K562 (cell line): ENCODE measurements at regions not wholly inside any gene's neighbourhood (a gene's known extent, or its start where the extent isn't known, plus 50 kb on each side); places are given as distances from the start of the nearest gene placed in this dataset.

Experiments used
- ETV6 ChIP-seq, 3 experiments: fragments of 150-350 bp in 1 of 3; sonication (generic) in 1 of 3; formaldehyde crosslinking in 1 of 3; IDR thresholded peaks; 2 replicates each; pipeline versions ENCODE4 v1.6.1 to v1.8.0; 2014 to 2022; ENCODE audit warnings: borderline replicate concordance in 2 of 3, low read depth in 2 of 3, antibody characterized with exemption in 1 of 3, low read length in 1 of 3, mild to moderate bottlenecking in 1 of 3, missing genetic modification reagents in 1 of 3
- HDAC6 ChIP-seq: IDR thresholded peaks from 2 replicates; pipeline ENCODE4 v1.6.1; 2012; ENCODE audit warnings: low read depth, mild to moderate bottlenecking, control low read depth, inconsistent platforms, low read length, moderate library complexity
- HIVEP1 ChIP-seq: fragments of 250-450 bp; sonication (Bioruptor Pico); IDR thresholded peaks from 2 replicates; pipeline ENCODE4 v1.4.0; 2020; ENCODE audit warnings: mild to moderate bottlenecking
- JUN ChIP-seq, 2 experiments: sonication (generic) in 1 of 2; formaldehyde crosslinking in 1 of 2; IDR thresholded peaks; 2 replicates each; pipeline versions ENCODE4 v1.6.1 to v1.8.0; 2012 to 2022; ENCODE audit warnings: borderline replicate concordance in 2 of 2, mild to moderate bottlenecking in 2 of 2, improper control_type of control experiment in 1 of 2, low read depth in 1 of 2, low read length in 1 of 2, missing genetic modification reagents in 1 of 2
- MXI1 ChIP-seq: IDR thresholded peaks from 2 replicates; pipeline ENCODE4 v1.6.1; 2011; ENCODE audit warnings: low read depth, mild to moderate bottlenecking, improper control_type of control experiment, low read length
- NFIC ChIP-seq: fragments of 450-650 bp; IDR thresholded peaks from 2 replicates; pipeline ENCODE4 v1.6.1; 2017; ENCODE audit warnings: mild to moderate bottlenecking, inconsistent platforms
- SIN3A ChIP-seq, 2 experiments: fragments of 150-350 bp in 1 of 2; IDR thresholded peaks; 2 replicates each; pipeline ENCODE4 v1.6.1; 2011 to 2016; ENCODE audit warnings: borderline replicate concordance in 2 of 2, low read depth in 2 of 2, low read length in 2 of 2, mild to moderate bottlenecking in 2 of 2, moderate library complexity in 2 of 2; ENCODE audit not compliant: control insufficient read depth in 1 of 2
- YBX1 ChIP-seq: fragments of 450-650 bp; IDR thresholded peaks from 2 replicates; pipeline ENCODE4 v1.7.1; 2016; ENCODE audit warnings: mild to moderate bottlenecking
- ZC3H4 ChIP-seq: sonication (generic); formaldehyde crosslinking; IDR thresholded peaks from 2 replicates; pipeline ENCODE4 v1.9.0; 2021; ENCODE audit warnings: missing genetic modification reagents, borderline replicate concordance
- ZNF324 ChIP-seq: fragments of 250-450 bp; sonication (Bioruptor Pico); IDR thresholded peaks from 2 replicates; pipeline ENCODE4 v1.4.0; 2020; ENCODE audit warnings: mild to moderate bottlenecking
- TF ChIP-seq, protein P1 (sequence below), 3 experiments: IDR thresholded peaks in 2 of 3; conservative IDR thresholded peaks in 1 of 3; 2 replicates each; pipeline ENCODE4 v1.5.1; 2011 to 2012; ENCODE audit warnings: low read length in 3 of 3, mild to moderate bottlenecking in 3 of 3, control low read depth in 2 of 3, improper control_type of control experiment in 1 of 3, inconsistent platforms in 1 of 3, low read depth in 1 of 3, mixed read lengths in 1 of 3, moderate library complexity in 1 of 3; ENCODE audit not compliant: insufficient read depth in 2 of 3
- TF ChIP-seq, protein P2 (sequence below): fragments of 450-650 bp; IDR thresholded peaks from 2 replicates; pipeline ENCODE4 v1.6.1; 2018; ENCODE audit warnings: mild to moderate bottlenecking, low read depth; ENCODE audit not compliant: partially characterized antibody
- TF ChIP-seq, protein P3 (sequence below): sonication (generic); formaldehyde crosslinking; IDR thresholded peaks from 2 replicates; pipeline ENCODE4 v1.8.1; 2023; ENCODE audit warnings: mild to moderate bottlenecking, missing genetic modification reagents

- TF ChIP-seq, protein P1, sequence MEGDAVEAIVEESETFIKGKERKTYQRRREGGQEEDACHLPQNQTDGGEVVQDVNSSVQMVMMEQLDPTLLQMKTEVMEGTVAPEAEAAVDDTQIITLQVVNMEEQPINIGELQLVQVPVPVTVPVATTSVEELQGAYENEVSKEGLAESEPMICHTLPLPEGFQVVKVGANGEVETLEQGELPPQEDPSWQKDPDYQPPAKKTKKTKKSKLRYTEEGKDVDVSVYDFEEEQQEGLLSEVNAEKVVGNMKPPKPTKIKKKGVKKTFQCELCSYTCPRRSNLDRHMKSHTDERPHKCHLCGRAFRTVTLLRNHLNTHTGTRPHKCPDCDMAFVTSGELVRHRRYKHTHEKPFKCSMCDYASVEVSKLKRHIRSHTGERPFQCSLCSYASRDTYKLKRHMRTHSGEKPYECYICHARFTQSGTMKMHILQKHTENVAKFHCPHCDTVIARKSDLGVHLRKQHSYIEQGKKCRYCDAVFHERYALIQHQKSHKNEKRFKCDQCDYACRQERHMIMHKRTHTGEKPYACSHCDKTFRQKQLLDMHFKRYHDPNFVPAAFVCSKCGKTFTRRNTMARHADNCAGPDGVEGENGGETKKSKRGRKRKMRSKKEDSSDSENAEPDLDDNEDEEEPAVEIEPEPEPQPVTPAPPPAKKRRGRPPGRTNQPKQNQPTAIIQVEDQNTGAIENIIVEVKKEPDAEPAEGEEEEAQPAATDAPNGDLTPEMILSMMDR (IDR thresholded peaks at IDR 0.05 in 2 of 3, conservative IDR thresholded peaks at IDR 0.05 in 1 of 3; ENCODE audit: insufficient read depth in 2 of 3, low read depth in 1 of 3, low read length in 3 of 3): no peak
- TF ChIP-seq ETV6 (IDR thresholded peaks at IDR 0.05; ENCODE audit: borderline replicate concordance in 1 of 2, low read depth in 2 of 2, low read length in 1 of 2) (no peak), ETV6 (CRISPR knock-in tag; IDR thresholded peaks at IDR 0.05; ENCODE audit: borderline replicate concordance) (no peak), HDAC6 (no peak), JUN (IDR thresholded peaks at IDR 0.05; ENCODE audit: borderline replicate concordance, low read depth, low read length) (no peak), JUN (CRISPR knock-in tag; IDR thresholded peaks at IDR 0.05; ENCODE audit: borderline replicate concordance) (no peak), SIN3A (IDR thresholded peaks at IDR 0.05; ENCODE audit: borderline replicate concordance in 2 of 2, control insufficient read depth in 1 of 2, low read depth in 2 of 2, low read length in 2 of 2) (no peak), HIVEP1 (CRISPR knock-in tag) (no peak), NFIC (no peak), MXI1 (no peak), ZC3H4 (no peak), ZNF324 (CRISPR knock-in tag) (no peak), YBX1 (no peak)
- TF ChIP-seq, protein P2, sequence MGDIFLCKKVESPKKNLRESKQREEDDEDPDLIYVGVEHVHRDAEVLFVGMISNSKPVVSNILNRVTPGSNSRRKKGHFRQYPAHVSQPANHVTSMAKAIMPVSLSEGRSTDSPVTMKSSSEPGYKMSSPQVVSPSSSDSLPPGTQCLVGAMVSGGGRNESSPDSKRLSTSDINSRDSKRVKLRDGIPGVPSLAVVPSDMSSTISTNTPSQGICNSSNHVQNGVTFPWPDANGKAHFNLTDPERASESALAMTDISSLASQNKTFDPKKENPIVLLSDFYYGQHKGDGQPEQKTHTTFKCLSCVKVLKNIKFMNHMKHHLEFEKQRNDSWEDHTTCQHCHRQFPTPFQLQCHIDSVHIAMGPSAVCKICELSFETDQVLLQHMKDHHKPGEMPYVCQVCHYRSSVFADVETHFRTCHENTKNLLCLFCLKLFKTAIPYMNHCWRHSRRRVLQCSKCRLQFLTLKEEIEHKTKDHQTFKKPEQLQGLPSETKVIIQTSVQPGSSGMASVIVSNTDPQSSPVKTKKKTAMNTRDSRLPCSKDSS: no peak
- TF ChIP-seq, protein P3, sequence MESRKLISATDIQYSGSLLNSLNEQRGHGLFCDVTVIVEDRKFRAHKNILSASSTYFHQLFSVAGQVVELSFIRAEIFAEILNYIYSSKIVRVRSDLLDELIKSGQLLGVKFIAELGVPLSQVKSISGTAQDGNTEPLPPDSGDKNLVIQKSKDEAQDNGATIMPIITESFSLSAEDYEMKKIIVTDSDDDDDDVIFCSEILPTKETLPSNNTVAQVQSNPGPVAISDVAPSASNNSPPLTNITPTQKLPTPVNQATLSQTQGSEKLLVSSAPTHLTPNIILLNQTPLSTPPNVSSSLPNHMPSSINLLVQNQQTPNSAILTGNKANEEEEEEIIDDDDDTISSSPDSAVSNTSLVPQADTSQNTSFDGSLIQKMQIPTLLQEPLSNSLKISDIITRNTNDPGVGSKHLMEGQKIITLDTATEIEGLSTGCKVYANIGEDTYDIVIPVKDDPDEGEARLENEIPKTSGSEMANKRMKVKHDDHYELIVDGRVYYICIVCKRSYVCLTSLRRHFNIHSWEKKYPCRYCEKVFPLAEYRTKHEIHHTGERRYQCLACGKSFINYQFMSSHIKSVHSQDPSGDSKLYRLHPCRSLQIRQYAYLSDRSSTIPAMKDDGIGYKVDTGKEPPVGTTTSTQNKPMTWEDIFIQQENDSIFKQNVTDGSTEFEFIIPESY: no peak
These were observed 99.1 kb downstream of the MBL2 start for GRCh38 chr10:52673468-52673867.
